ENCODE measurements at regions not wholly inside any gene's neighbourhood (a gene's known extent, or its start where the extent isn't known, plus 50 kb on each side); places are given as distances from the start of the nearest gene placed in this dataset.

GRCh38 chr4:42736527-42737195, 79.8 kb upstream of the ATP8A1 start:
- no peak for DNase-seq

DNA sequence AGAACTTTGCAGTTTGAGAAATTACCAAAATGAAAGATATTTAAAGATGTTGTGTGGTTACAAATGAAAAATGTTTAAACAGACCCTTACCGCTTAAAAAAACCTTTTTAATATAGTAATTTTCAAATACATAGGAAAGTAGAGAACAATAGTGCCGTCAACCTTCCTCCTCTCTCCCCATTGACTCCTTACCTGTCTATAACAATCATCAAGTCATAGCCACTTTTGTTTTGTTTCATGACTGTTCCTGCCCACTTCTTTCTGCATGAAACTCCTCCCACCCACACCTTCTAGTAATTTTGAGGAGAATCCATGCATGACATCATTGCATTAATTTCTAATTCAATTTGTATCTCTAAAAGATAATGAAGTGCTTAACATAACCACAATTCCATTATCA, 76.5 kb upstream of the ATP8A1 start:
- no peak for DNase-seq

- no peak for DNase-seq
These were observed 75.9 kb upstream of the ATP8A1 start for GRCh38 chr4:42732776-42733175.

GRCh38 chr4:42729505-42730237, 72.8 kb upstream of the ATP8A1 start:
- DNase-seq: no peak

DNA sequence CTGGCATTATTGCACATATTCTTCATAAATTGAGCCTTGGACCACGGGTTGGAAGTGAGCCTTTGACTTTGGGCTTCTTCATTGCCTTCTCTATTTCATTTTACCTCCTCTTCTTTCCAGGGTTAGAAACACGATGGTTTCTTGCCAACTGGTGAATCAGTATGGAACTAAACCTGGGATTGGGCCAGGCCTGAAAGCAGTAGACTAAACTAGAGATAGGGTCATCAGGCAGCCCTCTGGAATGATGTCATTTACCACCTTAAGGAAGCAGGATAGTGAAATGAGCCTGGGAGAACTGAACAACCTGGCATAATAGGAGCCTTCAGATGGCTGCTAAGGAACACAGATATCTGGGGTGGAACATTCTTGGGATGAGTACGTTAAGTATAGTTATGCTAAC, 67.5 kb upstream of the ATP8A1 start:
- DNase-seq: no peak

- no peak for DNase-seq
These were observed 63.6 kb upstream of the ATP8A1 start for GRCh38 chr4:42720533-42720932.

GRCh38 chr4:42719257-42719656, 62.4 kb upstream of the ATP8A1 start:
- no peak for DNase-seq

DNA sequence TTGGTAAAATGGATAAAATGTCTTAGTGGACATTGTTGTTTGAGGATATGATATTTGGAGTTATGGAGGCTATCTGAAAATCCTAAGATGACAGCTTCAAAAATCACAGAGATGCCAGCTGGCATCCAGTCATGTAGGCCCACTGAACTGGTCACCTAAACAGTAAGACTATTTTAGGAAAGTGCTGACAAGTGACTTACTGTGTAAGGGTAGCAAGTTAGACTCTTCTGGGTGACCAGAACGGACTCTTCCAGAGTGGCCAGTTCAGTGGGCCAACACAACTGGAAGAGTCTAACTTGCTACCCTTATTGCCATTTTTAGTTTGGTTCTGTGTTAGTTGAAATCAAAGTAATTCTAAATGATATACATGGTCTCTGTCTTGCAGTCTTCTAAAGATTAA, 61.4 kb upstream of the ATP8A1 start:
- no peak for DNase-seq

DNA sequence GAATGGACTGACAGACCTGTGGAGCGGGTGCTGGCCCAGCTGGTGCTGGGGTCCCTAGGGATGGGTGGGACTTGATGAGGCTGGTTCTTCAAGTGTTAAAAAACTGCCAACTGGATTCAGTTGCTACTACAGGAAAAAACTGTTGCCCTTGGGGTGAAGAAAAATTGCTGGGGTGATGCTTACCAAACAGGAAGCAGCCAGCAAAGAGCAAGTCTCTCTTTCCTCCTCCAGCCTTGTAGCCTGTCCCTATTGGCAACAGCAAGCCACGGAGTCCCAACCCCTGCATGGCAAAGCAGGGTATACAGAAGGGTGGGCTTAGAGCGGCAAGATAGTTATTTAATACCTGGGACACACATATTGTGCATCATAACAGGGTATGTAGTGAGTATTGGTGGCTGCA, 60.1 kb upstream of the ATP8A1 start:
- DNase-seq: no peak

DNA sequence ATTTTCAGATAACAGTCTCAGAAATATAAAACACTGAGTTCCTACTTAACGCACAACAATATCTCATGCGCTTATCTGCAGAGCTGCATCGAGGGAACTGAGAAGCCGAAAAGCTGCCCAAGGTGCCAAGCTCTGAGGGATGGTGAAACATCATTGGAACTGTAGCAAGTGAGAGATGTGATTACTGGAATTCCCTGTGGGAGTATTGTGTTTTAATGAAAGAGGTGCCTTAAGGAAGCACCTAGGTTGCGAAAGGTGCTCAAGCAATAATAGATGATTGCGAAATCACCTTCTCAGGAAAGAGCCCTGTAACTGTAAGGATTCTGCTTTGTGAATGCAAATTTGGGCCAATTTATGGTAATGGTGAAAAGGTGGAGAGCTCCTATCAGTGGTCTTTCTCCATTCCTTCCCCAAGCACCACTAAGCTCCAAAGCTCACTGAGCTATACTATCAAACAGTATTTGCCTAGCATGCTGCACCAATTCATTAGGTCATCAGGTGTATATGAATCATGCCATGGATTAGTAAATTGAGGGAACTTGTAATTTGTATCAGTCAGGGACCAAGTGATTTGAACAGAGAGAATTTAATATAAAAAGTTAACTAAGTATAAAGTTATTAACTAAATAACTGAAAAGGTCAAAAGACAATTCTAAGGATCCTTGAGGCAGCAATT, 59.0 kb upstream of the ATP8A1 start:
- DNase-seq: no peak

GRCh38 chr4:42713391-42713790, 56.5 kb upstream of the ATP8A1 start:
- DNase-seq: no peak

DNA sequence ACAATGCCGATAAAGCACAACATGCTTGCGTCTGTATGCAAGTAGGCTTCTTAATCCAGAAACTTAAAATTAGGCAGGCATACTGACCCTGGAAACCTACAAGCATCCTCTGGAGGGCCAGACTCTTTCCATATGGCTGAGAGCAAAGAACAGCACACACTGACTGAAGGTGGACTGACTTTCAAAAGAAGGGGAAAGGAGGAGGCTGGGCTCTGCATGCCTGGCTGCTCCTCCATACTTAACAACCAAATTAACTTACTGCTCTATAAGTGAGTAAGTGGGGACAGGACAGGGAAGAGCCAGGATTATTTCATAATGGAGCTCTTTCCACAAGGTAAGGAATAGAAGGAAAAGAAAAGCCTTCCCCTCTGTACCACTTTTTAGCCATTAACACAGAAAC, 55.9 kb upstream of the ATP8A1 start:
- DNase-seq: no peak

DNA sequence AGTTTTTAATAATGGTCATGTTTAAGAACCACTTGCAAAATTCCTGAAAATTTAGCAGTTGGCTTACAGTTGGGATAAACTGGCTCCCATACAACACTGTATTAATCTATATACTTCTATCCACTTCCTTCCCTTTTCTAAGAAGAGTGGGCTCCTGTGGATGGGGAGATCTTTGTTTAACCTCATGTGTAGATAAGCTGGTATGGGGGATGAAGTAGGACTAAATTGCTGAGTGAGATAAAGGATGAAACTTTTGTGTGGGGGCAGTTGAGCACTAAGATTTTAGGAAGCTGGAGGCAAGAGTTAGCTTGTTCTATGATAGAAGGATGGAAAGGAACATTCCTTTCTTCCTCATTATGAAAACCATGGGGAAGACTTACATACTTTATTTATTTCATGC, 54.6 kb upstream of the ATP8A1 start:
- no peak for DNase-seq

DNA sequence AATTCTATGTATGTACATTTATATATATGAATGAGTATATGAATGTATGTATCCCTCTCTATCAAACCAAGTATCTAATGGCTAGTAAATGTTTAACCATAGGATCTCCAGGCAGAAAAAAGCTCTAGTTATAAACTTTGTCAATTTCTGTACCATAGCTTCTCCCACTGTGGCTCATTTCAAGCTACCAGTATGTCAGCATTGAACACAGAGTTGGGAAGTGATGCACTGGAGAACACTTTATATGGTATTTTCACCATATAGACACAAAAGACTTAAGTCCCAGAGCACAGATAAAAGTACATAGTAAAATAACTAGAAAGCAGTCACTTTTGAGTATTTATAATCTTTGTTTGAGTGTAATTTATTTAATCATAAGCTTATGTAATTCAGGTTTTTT, 53.9 kb upstream of the ATP8A1 start:
- DNase-seq: no peak

GRCh38 chr4:42710329-42710728, 53.4 kb upstream of the ATP8A1 start:
- no peak for DNase-seq

- DNase-seq: no peak
These were observed 52.6 kb upstream of the ATP8A1 start for GRCh38 chr4:42709392-42710065.

- no peak for DNase-seq
These were observed 51.7 kb upstream of the ATP8A1 start for GRCh38 chr4:42708625-42709024.

All from stimulated activated naive CD4-positive, alpha-beta T cell (primary cell).